Uterus (tissue), 3 donors: ENCODE measurements at regions not wholly inside any gene's neighbourhood (a gene's known extent, or its start where the extent isn't known, plus 50 kb on each side); places are given as distances from the start of the nearest gene placed in this dataset.

ENCODE experiments used
- DNase-seq, 2 donors: peaks; one replicate each; pipeline ENCODE4 v3.0.0-alpha.2; 2019 to 2020
- H3K27ac ChIP-seq, 2 donors: fragments of 200-600 bp; sonication (generic); 1 replicate in 1 of 2; 2 replicates in 1 of 2; pipeline ENCODE4 v1.5.1; 2016 to 2018
- H3K27me3 ChIP-seq, 2 donors: fragments of 200-600 bp; sonication (generic); one replicate each; pipeline ENCODE4 v1.5.1; 2018 to 2019; ENCODE audit warnings: control low read depth in 1 of 2
- H3K36me3 ChIP-seq, 2 donors: fragments of 200-600 bp; sonication (generic); one replicate each; pipeline ENCODE4 v1.5.1; 2019; ENCODE audit warnings: control low read depth in 1 of 2
- H3K4me1 ChIP-seq, 2 donors: fragments of 200-600 bp; sonication (generic); one replicate each; pipeline ENCODE4 v1.5.1; 2018 to 2019; ENCODE audit warnings: control low read depth in 1 of 2
- H3K4me3 ChIP-seq, 2 donors: fragments of 200-600 bp; sonication (generic); 1 replicate in 1 of 2; 2 replicates in 1 of 2; pipeline ENCODE4 v1.5.1; 2018 to 2019; ENCODE audit warnings: mild to moderate bottlenecking in 1 of 2
- H3K9me3 ChIP-seq, 2 donors: fragments of 200-600 bp; sonication (generic); one replicate each; pipeline ENCODE4 v1.5.1; 2019; ENCODE audit warnings: control low read depth in 1 of 2
- POLR2A ChIP-seq, 2 donors: fragments of 450-650 bp; IDR thresholded peaks; one replicate each; pipeline ENCODE4 v1.6.1; 2016; ENCODE audit warnings: antibody characterized with exemption in 2 of 2, mild to moderate bottlenecking in 1 of 2, moderate library complexity in 1 of 2
- intact Hi-C: fragments of 100-400 bp; cut with DNase I; formaldehyde crosslinking; loops from one replicate; pipeline ENCODE4 v1.15.1; 2023; ENCODE audit warnings: low total_unique reads
- TF ChIP-seq, protein P1 (sequence below), 4 experiments: fragments of 200-600 bp in 2 of 4; fragments of 450-650 bp in 2 of 4; sonication (generic) in 2 of 4; IDR thresholded peaks; one replicate each; pipeline ENCODE4 v1.5.1; 2016 to 2019; ENCODE audit warnings: antibody characterized with exemption in 4 of 4, mild to moderate bottlenecking in 2 of 4, moderate library complexity in 1 of 4
- donor health status: DM: yes; HTN: yes; CAD: no.

DNA sequence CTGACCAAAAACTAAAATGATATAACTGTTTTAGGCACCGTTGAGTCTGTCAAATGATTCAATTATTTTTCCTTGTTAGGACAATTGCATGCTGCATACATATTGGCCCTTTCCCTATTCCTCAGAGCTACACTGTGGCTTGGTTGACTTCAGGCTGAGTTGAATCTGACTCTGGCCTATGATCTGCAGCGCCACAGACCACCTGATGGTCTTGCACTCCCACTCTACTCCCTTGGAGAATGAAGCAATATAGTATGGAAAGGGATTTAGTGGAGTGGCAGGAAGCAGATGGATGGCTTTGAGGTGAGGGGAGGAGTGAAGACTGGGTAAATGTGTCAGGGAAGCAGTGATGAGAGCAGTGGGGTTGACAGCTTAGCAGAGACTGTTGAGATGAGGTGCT is 579.0 kb upstream of the STXBP6 start:
- H3K9me3 ChIP-seq, result no peaks in the 10 kb centered on the region
- H3K36me3 ChIP-seq, result no peaks in the 10 kb centered on the region
- H3K4me3 ChIP-seq, result no peak overlapping the region
- DNase-seq, result no peak
- intact Hi-C loops, result no loop called here
- no peaks in the 10 kb centered on the region for H3K4me1 ChIP-seq
- H3K27me3 ChIP-seq, result no peaks in the 10 kb centered on the region
- no peak for TF ChIP-seq POLR2A (IDR thresholded peaks at IDR 0.05)
- TF ChIP-seq, protein P1, sequence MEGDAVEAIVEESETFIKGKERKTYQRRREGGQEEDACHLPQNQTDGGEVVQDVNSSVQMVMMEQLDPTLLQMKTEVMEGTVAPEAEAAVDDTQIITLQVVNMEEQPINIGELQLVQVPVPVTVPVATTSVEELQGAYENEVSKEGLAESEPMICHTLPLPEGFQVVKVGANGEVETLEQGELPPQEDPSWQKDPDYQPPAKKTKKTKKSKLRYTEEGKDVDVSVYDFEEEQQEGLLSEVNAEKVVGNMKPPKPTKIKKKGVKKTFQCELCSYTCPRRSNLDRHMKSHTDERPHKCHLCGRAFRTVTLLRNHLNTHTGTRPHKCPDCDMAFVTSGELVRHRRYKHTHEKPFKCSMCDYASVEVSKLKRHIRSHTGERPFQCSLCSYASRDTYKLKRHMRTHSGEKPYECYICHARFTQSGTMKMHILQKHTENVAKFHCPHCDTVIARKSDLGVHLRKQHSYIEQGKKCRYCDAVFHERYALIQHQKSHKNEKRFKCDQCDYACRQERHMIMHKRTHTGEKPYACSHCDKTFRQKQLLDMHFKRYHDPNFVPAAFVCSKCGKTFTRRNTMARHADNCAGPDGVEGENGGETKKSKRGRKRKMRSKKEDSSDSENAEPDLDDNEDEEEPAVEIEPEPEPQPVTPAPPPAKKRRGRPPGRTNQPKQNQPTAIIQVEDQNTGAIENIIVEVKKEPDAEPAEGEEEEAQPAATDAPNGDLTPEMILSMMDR (IDR thresholded peaks at IDR 0.05), result no peak
- H3K27ac ChIP-seq, result no peak overlapping the region

DNA sequence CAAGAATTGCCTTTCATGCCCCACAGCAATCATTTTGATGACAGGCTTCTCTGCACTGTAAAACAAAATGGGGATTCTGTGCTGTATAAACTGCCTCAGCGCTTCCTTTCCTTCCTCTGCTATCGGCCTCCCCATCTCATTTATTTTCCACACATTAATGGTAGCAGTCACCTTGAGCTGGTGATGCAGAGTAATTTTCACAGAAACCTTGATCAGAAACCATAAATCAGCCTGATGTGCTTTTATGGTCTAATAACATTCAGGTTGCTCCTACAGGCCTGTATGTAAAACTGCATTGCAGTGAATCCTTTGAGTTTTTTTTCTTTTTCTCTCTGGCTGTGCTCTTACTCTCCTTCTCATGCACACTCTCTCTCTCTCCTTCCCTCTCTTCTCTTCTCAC is 578.4 kb upstream of the STXBP6 start:
- no peaks in the 10 kb centered on the region for H3K27me3 ChIP-seq
- TF ChIP-seq, protein P1 (IDR thresholded peaks at IDR 0.05), result no peak
- no peak for TF ChIP-seq POLR2A (IDR thresholded peaks at IDR 0.05)
- H3K4me3 ChIP-seq, result no peak overlapping the region
- H3K4me1 ChIP-seq, result no peaks in the 10 kb centered on the region
- no peaks in the 10 kb centered on the region for H3K9me3 ChIP-seq
- H3K36me3 ChIP-seq, result no peaks in the 10 kb centered on the region
- H3K27ac ChIP-seq, result no peak overlapping the region
- no peak for DNase-seq
- intact Hi-C loops, result no loop called here

DNA sequence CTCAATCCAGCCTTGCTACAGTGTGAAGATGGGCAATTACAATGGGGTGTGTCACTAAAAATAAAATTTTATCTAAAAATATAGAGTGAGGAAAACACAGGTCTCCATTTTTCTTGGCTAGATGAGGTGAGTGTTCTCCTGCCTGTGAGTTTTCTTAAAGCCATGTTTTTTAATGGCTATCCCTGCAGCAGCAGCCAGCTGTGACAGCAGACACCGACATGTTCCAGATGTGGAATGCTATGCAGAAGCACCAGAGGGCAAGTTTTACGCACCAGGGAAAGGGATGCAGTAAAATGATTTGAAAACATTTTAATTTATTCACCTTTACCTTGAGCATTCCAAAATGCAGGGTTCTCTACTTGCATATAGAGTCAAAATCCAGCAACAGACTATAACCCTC is 577.0 kb upstream of the STXBP6 start:
- Histone ChIP-seq H3K4me1 (no peaks in the 10 kb centered on the region), H3K4me3 (no peak overlapping the region), H3K27me3 (no peaks in the 10 kb centered on the region), H3K9me3 (no peaks in the 10 kb centered on the region), H3K27ac (no peak overlapping the region), H3K36me3 (no peaks in the 10 kb centered on the region)
- intact Hi-C loops, result no loop called here
- DNase-seq, result no peak
- TF ChIP-seq, protein P1 (IDR thresholded peaks at IDR 0.05), result no peak
- TF ChIP-seq POLR2A (IDR thresholded peaks at IDR 0.05), result no peak

DNA sequence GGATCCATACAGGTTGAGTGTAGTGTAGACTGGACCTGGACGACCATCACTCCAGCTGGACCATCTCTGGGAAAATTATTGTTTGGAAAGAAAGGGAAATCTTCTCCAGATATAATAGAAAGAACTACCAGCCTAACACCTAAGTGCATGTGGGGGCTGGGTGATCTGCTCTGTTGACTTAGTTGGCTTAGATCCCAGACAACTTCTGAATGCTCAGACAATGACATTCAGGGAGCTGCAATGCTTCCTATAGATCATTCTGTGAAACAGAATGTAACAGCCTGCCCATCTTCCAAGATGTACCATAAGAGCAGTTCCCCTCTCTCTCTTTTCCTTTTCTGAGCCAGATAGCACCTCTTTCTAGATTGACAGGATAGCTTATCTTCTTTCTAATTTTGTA is 572.8 kb upstream of the STXBP6 start:
- Histone ChIP-seq H3K4me3 (no peak overlapping the region), H3K4me1 (no peaks in the 10 kb centered on the region), H3K27ac (no peak overlapping the region), H3K9me3 (no peaks in the 10 kb centered on the region), H3K36me3 (no peaks in the 10 kb centered on the region), H3K27me3 (no peaks in the 10 kb centered on the region)
- TF ChIP-seq POLR2A (IDR thresholded peaks at IDR 0.05), result no peak
- TF ChIP-seq, protein P1 (IDR thresholded peaks at IDR 0.05), result no peak
- no peak for DNase-seq
- intact Hi-C loops, result no loop called here

DNA sequence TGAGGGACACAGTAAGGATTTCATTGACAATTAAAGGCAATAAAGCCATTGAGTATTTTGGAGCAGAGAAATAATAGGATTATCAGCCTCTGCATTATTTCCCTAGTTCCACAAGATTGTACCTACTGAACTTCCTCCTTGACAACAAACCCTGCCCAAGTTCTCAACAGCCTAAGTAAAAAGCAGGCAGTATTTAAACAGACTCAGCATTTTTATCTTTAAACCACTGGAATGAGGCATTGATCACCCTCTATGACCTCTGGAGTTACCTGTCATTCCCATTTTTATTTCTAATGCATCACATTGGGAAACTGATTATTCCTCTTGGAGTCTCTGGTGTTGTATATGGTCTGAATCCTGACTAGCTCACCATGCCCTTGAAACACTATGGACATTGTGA is 570.6 kb upstream of the STXBP6 start:
- Histone ChIP-seq H3K27me3 (no peaks in the 10 kb centered on the region), H3K9me3 (no peaks in the 10 kb centered on the region), H3K4me1 (no peaks in the 10 kb centered on the region), H3K36me3 (no peaks in the 10 kb centered on the region), H3K27ac (no peak overlapping the region), H3K4me3 (no peak overlapping the region)
- TF ChIP-seq, protein P1 (IDR thresholded peaks at IDR 0.05), result no peak
- TF ChIP-seq POLR2A (IDR thresholded peaks at IDR 0.05), result no peak
- DNase-seq, result no peak
- intact Hi-C loops, result no loop called here
